Urinary bladder (tissue), 3 donors: ENCODE measurements at regions not wholly inside any gene's neighbourhood (a gene's known extent, or its start where the extent isn't known, plus 50 kb on each side); places are given as distances from the start of the nearest gene placed in this dataset.

Experiments used
- DNase-seq: peaks from one replicate; pipeline ENCODE4 v3.0.0-alpha.2; 2015; ENCODE audit errors: extremely low spot score
- H3K27ac ChIP-seq: one replicate; pipeline ENCODE4 v1.5.1; 2013; ENCODE audit warnings: low read depth, mild to moderate bottlenecking, moderate library complexity
- H3K36me3 ChIP-seq: one replicate; pipeline ENCODE4 v1.6.1; 2013; ENCODE audit warnings: mild to moderate bottlenecking, moderate library complexity; ENCODE audit not compliant: insufficient read depth
- H3K4me1 ChIP-seq: one replicate; pipeline ENCODE4 v1.6.1; 2013; ENCODE audit warnings: mild to moderate bottlenecking, moderate library complexity; ENCODE audit not compliant: insufficient read depth
- H3K4me3 ChIP-seq: one replicate; pipeline ENCODE4 v1.5.1; 2013; ENCODE audit warnings: low read depth, low read length
- WGBS: extraction: QIAGEN DNeasy Blood & Tissue Kit; methylation state at CpG from one replicate; pipeline ENCODE4 v1.1.7; 2013; 5-methylcytosine and 5-hydroxymethylcytosine counted together
- donor health status: healthy with polysubstance abuse.
- donor health status: healthy.

GRCh38 chr7:144903201-144903600, 67.3 kb upstream of the TPK1 start:
- H3K27ac ChIP-seq: no peak overlapping the region
- H3K36me3 ChIP-seq: no peaks in the 10 kb centered on the region
- H3K4me3 ChIP-seq: no peak overlapping the region
- 93% methylated on average over 3 of the region's 3 CpGs for WGBS
- no peak for DNase-seq
- no peaks in the 10 kb centered on the region for H3K4me1 ChIP-seq

- Histone ChIP-seq H3K4me1 (no peaks in the 10 kb centered on the region), H3K27ac (no peak overlapping the region), H3K36me3 (no peaks in the 10 kb centered on the region), H3K4me3 (no peak overlapping the region)
- no peak for DNase-seq
- WGBS: 66% methylated on average over 3 of the region's 3 CpGs
These were observed 56.9 kb upstream of the TPK1 start for GRCh38 chr7:144892761-144893160.
